Colonic mucosa (tissue), 4 donors: ENCODE measurements at regions not wholly inside any gene's neighbourhood (a gene's known extent, or its start where the extent isn't known, plus 50 kb on each side); places are given as distances from the start of the nearest gene placed in this dataset.

ENCODE experiments used
- DNase-seq: peaks from one replicate; pipeline ENCODE4 v3.0.0-alpha.2; 2020
- H3K27ac ChIP-seq: fragments of 200-600 bp; one replicate; pipeline ENCODE4 v1.8.0; 2021
- H3K27me3 ChIP-seq: fragments of 200-600 bp; one replicate; pipeline ENCODE4 v1.8.0; 2021
- H3K36me3 ChIP-seq: fragments of 200-600 bp; one replicate; pipeline ENCODE4 v1.8.0; 2021
- H3K4me1 ChIP-seq: fragments of 200-600 bp; one replicate; pipeline ENCODE4 v1.8.0; 2021; ENCODE audit warnings: mild to moderate bottlenecking
- H3K4me3 ChIP-seq: fragments of 200-600 bp; one replicate; pipeline ENCODE4 v1.8.0; 2021
- H3K9ac ChIP-seq, 2 donors: one replicate each; pipeline ENCODE4 v1.7.0; 2013; ENCODE audit warnings: control low read depth in 2 of 2, low read depth in 2 of 2, low read length in 2 of 2
- H3K9me3 ChIP-seq: fragments of 200-600 bp; one replicate; pipeline ENCODE4 v1.8.0; 2021
- CTCF ChIP-seq: fragments of 200-600 bp; IDR thresholded peaks from one replicate; pipeline ENCODE4 v1.8.0; 2022; ENCODE audit warnings: antibody characterized with exemption, mild to moderate bottlenecking
- intact Hi-C: fragments of 100-400 bp; cut with DNase I; formaldehyde crosslinking; loops from one replicate; pipeline ENCODE4 v1.14.1; 2022
- donor health status: healthy.
- donor health status: DM: no; HTN: no; CAD: no.
- donor health status: DM: no; HTN: no; CAD: no.

DNA sequence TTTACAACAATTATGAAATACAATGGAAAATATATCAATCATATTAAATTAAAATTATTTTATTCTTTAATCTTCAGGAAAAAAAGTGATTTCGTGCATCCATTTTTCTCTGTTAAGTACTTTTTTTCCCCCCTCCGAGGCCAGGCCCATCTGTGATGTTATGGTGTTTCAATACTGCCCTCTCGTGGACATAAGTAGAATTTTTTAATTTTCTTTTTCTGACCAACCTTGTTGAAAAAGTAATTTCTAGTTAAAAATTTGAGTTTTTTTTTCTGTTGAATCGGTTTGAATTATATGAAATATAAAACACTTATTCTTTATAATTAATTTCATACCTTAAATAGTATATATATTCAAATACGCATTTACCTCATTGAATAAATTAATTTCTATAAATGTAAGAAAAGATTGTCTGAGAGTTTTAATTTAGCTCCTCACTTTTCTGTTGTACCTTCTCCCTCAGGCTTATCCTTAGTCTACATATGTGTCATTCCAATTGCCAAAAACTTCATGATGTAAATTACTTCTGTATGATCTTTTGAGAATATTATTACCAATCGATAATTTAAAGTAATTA lies 175.8 kb upstream of the TECRL start:
- no peak overlapping the region for H3K27ac ChIP-seq
- H3K4me1 ChIP-seq = no peaks in the 10 kb centered on the region
- H3K36me3 ChIP-seq = no peaks in the 10 kb centered on the region
- H3K4me3 ChIP-seq = no peak overlapping the region
- no peaks in the 10 kb centered on the region for H3K27me3 ChIP-seq
- no peak overlapping the region for H3K9ac ChIP-seq
- H3K9me3 ChIP-seq = no peaks in the 10 kb centered on the region
- intact Hi-C loops = no loop called here
- peak; percentile 57 for TF ChIP-seq CTCF
- DNase-seq = no peak

DNA sequence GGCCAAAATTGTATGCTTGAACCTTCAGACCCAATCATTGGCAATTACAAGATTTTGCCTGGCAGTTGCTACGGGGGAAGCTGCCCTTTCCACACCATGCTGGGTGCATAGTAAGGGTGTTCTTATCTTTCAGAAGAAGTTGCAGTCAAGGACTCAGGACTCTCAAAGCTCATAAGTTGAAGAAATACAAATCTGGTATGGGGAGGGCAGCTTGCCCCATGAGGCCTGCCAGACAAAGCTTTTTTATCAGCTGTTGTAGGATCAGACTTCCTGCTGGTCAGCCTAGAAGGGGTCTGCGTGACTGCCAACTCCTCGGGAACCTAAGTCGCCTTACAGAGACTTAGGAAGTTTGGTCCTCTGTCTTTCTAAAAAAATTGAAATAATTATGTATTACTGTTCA lies 174.9 kb upstream of the TECRL start:
- Histone ChIP-seq H3K27ac (no peak overlapping the region), H3K9me3 (no peaks in the 10 kb centered on the region), H3K4me3 (no peak overlapping the region), H3K4me1 (no peaks in the 10 kb centered on the region), H3K9ac (no peak overlapping the region), H3K36me3 (no peaks in the 10 kb centered on the region), H3K27me3 (no peaks in the 10 kb centered on the region)
- DNase-seq = no peak
- intact Hi-C loops = no loop called here
- TF ChIP-seq CTCF = no peak

- Histone ChIP-seq H3K27ac (no peak overlapping the region), H3K4me3 (no peak overlapping the region), H3K9ac (no peak overlapping the region), H3K9me3 (no peaks in the 10 kb centered on the region), H3K36me3 (no peaks in the 10 kb centered on the region), H3K27me3 (no peaks in the 10 kb centered on the region), H3K4me1 (no peaks in the 10 kb centered on the region)
- no peak for TF ChIP-seq CTCF
- intact Hi-C loops = no loop called here
- no peak for DNase-seq
Measured at GRCh38 chr4:64582492-64582891, 173.2 kb upstream of the TECRL start.

DNA sequence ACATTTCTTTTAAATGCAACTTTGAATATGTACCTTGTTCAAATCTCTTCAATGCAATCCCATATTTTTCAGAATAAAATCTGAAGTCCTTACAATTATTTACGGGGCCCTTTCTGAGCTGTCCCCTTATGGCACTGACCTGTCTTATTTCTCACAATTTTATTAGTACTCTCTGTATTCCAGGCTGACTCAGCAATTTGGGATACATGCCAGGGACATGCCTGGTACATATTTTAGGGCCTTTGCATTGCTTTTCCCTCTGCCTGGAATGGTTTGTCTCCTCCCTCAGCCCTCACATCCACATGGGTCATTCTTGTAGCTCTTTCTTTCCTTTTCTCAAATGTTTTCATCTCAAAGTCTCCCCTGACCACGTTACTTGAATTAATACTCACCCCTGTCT lies 172.2 kb upstream of the TECRL start:
- Histone ChIP-seq H3K36me3 (no peaks in the 10 kb centered on the region), H3K27ac (no peak overlapping the region), H3K27me3 (no peaks in the 10 kb centered on the region), H3K9me3 (no peaks in the 10 kb centered on the region), H3K4me1 (no peaks in the 10 kb centered on the region), H3K4me3 (no peak overlapping the region), H3K9ac (no peak overlapping the region)
- intact Hi-C loops = no loop called here
- no peak for DNase-seq
- TF ChIP-seq CTCF = no peak

DNA sequence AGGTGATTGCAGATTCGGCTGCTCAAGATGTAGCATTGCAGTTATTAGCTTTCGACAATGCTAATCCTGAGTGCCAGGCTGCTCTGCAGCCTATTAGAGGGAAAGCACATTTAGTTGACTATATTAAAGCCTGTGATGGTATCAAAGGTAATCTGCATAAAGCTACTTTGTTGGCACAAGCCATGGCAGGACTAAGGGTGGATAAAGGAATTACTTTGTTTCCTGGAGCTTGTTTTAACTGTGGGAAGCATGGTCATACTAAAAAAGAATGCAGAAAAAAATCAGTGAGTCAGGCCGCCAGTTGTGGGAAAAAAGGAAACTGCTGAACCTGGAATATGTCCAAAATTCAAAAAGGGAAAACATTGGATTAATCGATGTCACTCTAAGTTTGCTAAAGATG lies 154.9 kb upstream of the TECRL start:
- intact Hi-C loops = no loop called here
- Histone ChIP-seq H3K9ac (no peak overlapping the region), H3K27me3 (no peaks in the 10 kb centered on the region), H3K27ac (no peak overlapping the region), H3K4me3 (no peak overlapping the region), H3K4me1 (no peaks in the 10 kb centered on the region), H3K9me3 (no peaks in the 10 kb centered on the region), H3K36me3 (no peaks in the 10 kb centered on the region)
- DNase-seq = no peak
- TF ChIP-seq CTCF = no peak
